GM04504 (cell line): ENCODE measurements at regions not wholly inside any gene's neighbourhood (a gene's known extent, or its start where the extent isn't known, plus 50 kb on each side); places are given as distances from the start of the nearest gene placed in this dataset.
"Not testable (repeated sequence)": the region's sequence is repeated elsewhere in the genome, so short reads cannot be mapped to it uniquely, and the experiment has no call there.

ENCODE experiments used
- DNase-seq: peaks from one replicate; pipeline ENCODE4 v3.0.0-alpha.2; 2012; ENCODE audit warnings: low read depth

DNA sequence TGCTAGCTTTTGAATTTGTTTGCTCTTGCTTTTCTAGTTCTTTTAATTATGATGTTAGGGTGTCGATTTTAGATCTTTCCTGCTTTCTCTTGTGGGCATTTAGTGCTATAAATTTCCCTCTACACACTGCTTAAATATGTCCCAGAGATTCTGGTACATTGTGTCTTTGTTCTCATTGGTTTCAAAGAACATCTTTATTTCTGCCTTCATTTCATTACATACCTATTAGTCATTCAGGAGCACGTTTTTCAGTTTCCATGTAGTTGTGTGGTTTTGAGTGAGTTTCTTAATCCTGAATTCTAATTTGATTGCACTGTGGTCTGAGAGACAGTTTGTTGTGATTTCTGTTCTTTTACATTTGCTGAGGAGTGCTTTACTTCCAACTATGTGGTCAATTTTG, 51.2 kb upstream of the MB21D2 start:
- DNase-seq, result not testable (repeated sequence)

DNA sequence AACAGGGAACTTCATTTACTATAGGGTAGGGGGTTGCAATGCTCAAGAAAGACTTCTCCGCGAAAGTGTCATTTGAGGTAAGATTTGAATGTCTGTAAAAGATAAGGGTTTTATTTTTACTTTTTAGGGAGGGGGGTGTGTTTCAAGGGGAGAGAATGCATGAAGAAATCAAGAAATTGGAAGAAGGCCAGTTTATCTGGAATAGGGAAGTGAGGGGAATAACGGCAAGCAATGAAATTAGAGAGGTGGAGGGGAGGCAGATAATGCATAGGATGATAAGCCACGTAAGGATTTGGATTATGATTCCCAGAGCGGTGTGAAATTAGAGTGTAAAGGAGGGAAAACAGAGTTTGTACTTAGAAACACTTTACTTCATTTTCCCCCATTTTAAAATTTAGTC, 63.0 kb upstream of the MB21D2 start:
- DNase-seq, result no peak

DNA sequence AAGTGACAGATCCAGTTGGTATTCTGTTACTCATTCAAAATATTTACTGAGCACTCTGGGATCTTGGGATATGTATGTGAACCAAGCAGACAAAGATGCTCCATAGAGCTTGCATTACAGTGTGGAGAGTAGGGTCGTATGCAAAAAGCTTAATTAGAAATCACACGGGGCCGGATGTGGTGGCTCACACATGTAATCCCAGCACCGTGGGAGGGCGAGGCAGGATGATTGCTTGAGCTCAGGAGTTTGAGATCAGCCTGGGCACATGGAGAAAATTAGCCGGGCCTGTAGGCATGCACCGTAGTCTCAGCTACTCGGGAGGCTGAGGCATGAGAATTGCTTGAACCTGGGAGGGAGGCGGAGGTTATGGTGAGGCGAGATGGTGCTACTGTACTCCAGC, 68.7 kb upstream of the MB21D2 start:
- no peak for DNase-seq

DNA sequence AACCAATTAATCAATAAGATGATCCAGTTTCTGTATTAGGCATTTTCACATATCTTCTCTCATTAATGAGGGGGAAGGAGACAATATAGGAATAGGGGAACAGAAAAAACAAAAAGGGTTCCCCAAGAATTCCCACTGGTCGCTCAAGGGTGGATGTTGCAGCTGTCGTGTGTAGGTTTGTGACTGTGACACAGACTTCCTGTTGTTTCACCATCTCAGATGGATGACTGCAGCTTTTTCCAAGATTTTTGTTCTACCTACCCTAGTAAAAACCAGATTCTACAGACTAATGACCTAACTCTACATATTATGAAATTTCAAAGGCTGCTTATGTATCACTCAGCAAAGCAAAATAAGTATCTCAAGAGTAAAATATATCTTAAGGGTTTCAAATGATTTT, 73.7 kb upstream of the MB21D2 start:
- DNase-seq, result no peak

DNA sequence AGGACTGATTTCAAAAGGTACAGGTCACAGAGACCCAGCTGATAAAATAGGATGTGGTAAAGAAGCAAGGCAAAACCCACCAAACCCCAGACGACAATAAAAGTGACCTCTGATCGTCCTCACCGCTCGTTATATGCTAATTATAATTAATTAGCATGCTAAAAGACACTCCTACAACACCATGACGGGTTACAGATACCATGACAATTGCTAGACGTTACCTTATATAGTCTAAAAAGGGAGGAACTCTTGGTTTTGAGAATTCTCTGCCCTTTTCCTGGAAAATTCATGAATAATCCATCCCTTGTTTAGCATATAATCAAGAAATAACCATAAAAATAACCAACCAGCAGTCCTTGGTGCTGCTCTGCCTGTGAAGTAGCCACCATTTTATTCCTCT, 74.7 kb upstream of the MB21D2 start:
- DNase-seq, result no peak

DNA sequence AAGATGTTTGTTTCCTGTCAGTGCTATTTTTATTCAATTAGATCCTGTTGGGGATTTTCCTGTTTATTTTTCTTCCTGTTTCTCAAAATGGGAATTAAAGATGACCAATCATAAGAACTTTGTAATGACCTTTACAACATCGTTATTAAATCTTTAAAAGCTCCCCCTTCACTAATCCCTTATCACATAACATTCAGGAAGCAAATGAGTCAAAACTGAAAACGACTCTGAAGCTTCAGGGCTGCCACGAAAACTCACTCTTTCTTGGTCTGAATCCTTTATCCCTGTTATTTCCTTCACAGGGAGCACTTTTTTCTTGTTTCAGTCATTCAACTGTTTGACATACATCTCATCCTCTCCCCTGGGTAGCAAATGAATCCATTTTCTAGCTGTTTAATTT, 75.8 kb upstream of the MB21D2 start:
- DNase-seq, result no peak

DNA sequence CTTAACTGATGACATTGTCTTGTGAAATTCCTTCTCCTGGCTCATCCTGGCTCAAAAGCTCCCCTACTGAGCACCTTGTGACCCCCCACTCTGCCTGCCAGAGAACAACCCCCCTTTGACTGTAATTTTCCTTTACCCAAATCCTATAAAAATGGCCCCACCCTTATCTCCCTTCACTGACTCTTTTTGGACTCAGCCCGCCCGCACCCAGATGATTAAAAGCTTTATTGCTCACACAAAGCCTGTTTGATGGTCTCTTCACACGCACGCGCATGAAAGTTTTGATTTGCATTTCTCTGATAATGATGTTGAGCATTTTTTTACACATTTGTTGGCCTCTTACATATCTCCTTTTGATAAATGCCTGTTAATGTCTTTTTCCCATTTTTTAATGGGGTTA, 83.5 kb upstream of the MB21D2 start:
- DNase-seq, result not testable (repeated sequence)

DNA sequence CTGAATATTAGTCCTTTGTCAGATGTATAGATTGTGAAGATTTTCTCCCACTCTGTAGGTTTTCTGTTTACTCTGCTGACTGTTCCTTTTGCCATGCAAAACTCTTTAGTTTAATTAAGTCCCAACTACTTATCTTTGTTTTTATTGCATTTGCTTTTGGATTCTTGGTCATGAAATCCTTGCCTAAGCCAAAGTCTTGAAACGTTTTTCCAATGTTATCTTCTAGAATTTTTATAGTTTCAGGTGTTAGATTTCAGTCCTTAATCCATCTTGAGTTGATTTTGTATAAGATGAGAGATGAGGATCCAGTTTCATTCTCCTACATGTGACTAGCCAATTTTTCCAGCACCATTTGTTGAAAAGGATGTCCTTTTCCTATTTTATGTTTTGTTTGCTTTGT, 86.0 kb upstream of the MB21D2 start:
- not testable (repeated sequence) for DNase-seq

DNA sequence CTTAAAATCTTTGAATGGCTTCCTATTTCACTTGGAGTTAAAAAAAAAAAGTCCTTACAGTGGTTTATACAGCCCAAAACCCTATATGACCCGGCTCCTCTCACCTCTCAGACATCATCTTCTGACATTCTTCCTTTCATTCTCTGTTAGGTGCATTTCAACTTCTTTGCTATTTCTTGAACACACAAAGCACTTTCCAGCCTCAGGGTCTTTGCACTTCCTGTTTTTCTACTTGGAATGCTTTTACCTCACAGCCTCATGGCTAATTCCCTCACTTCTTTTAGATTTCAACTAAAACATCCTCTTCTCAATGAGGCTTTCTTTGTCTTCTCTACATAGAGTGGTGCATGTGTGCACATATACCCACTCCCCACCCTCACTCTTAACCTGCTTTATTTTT, 91.0 kb upstream of the MB21D2 start:
- no peak for DNase-seq

DNA sequence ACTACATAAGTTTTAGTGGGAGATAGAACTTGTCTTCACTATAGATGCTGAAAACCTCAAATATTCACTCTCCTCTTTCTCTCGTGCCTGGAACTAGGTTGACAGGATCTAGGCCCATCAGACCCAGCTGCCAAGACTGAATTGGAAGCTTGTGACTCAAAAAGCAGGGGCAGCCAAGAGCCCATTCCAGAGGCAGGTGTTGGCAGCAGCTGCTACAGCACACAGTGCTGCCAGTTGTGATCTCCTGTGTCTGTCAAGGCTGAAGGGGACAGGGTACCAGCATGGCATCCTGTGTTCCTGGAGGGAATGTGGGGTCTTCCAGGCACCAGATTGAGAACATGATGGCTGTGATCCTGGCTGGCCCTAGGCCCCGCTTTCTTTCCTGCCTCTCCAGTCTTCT, 92.5 kb upstream of the MB21D2 start:
- no peak for DNase-seq

DNA sequence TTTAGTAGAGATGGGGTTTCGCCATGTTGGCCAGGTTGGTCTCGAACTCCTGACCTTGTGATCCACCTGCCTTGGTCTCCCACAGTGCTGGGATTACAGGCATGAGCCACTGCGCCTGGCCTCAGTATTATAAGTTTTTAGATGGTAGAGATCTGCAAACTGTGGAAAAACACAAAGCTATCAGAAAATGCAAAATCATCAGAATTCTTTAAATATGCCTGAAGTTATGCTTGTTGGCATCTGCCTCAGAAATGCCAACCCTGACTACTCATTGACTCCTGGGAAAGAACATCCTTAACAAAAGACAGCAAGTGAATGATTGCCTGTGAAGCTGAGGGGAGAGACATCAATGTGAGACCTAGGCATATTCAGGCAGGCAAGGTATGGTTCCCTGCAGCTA, 94.3 kb upstream of the MB21D2 start:
- DNase-seq, result no peak

DNA sequence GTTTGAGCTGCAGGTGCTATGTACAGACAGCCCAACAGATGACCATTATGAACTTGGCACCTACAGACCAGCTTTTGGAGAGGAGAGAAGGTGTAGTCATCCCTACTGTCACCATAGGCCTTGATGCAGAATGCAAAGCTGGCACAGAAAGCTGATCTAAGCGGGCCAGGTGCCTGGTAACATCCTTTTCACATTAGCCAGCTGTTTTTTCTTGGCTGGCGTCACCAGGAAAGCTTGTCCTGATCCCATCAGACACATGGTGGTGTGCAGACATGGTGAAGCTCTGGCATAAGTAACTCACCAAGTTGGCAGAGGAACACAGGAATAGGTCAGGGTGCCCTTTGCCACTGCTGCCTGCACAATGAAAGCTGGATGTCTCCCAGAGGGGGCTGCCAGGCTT, 97.2 kb upstream of the MB21D2 start:
- no peak for DNase-seq

DNA sequence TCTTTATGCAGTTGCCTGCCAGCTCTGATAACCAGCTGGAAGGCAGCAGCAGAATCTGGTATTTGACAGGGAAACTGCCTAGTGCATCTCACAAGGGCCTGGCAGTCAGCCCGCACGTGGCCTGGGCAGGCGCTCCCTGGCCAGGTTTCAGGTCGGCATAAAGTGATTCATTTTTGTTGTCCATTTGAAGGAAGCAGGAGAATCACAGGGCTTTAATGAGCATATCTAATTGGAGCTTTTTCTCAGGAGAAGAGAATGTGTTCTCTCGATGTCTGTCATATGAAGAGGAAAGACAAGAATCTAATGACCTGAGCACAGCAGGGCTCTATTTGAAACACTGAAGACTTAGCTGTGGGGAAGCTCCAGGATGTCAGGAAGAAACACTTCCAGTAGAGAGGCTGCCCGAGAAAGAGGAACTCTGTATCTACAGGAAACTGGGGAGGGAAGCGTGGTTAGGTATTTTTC, 98.8 kb upstream of the MB21D2 start:
- DNase-seq, result no peak

DNA sequence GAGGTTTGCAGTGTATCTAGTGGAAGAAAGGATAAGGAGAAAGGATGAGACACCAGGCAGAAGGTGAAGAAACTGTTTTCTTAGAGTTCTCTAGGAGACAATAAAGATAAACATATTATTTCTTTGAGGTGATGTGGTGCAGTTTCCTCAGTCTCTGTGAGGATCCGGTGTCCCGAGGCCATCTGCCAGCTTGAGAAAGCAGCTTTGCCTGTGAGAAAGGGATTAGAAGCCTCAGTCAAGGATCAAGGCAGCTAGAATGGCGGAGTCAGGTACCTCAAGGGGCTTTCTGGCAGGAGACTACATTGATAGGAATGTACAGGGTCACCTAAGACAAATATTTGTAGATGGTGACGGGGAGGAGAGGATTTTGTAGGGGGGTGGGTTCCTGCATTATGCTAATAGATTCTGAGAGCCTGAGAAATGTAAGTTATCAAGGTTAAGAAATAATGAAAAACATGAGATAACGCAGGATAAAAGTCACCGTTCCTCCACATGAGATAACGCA, 103.9 kb upstream of the MB21D2 start:
- DNase-seq, result no peak

DNA sequence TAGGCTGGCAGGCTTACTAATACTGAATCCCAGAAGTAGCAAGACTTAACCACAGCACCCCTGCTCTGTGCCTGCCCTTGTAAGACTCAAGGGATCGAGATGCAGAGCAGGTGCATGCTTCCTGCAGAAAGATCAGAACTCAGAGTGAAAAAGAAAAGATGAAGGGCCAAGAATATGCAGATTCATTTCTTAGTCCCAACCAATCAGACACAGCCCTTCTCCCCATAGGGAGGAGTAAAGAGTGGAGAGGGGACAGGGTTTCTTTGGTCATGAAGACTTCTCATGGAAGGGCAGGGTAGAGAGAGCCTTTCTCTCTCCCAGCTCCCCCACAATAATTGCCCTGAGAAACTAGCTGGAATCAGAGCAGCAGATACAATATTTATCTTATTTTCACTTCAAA, 105.6 kb upstream of the MB21D2 start:
- DNase-seq, result no peak

DNA sequence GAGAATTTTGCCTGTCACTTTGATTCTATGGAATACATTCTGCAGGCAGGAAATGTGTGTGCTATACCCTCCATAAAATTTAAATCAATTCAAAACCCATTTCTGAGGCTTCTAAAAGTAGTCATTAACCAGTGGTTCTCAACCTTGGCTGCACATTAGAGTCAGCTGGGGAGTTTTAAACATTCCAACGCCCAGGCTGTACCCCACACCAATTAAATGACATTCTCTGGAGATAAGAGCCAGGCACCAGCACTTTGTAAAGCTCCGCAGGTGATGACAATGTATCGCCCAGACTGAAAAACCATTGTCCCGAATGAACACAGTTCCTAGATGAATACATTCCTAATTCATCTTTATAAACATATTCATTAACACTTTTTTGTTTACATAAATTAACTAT, 110.6 kb upstream of the MB21D2 start:
- no peak for DNase-seq

DNA sequence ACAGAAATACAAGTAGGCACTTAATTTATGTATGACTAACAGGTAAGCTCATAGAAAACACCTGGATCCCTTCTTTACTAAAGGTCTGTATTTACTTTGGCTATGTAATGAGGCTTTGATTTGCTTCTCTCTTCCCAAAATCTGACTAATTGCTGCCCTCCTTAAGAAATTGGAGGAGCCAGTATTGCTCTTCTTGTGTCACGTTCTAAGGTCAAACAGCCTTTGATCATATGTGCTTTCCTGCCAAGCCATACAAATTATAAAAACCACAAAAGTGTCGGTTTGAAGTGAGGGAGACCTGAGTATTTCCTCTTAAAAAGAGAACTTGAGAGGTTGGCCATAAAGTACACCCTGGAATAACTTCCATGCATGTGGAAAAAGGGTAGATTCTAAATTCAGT, 112.1 kb upstream of the MB21D2 start:
- no peak for DNase-seq

DNA sequence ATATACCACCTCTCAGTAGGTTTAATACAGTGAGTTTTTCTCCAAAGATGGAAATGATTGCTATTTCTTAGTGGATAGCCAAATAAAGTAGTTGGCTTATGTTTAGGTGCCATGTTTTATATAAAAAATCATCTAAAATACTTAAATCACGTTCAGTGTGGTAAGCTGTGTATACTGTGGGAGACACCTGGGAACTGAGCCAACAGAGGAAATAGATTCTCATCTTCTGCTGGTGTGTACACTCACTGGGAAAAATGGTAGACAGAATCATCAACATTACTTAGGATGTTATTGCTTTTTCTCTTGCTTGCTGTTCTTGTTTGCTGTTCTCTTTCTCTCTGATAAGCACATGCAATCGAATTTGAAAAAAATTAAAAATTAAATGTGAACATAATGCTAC, 112.6 kb upstream of the MB21D2 start:
- DNase-seq, result no peak

DNA sequence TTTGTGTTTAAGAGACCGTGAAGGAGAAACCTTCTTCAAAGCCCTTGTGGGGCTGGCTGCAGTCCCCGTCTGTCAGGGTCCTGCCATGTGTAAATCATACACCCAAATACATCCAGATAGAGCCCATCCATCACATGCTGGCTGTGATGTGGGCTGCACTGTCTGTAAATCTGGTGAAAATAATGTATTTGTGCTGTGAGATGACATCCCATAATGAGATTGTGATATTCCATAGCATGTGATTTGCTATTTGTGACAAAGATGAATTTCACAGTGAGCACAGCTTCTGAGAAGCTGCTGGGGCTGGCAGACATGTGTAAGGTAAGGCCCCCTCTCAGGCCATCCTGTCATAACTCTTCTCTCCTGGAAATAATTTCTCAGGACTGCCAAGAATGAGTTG, 114.3 kb upstream of the MB21D2 start:
- DNase-seq, result no peak

DNA sequence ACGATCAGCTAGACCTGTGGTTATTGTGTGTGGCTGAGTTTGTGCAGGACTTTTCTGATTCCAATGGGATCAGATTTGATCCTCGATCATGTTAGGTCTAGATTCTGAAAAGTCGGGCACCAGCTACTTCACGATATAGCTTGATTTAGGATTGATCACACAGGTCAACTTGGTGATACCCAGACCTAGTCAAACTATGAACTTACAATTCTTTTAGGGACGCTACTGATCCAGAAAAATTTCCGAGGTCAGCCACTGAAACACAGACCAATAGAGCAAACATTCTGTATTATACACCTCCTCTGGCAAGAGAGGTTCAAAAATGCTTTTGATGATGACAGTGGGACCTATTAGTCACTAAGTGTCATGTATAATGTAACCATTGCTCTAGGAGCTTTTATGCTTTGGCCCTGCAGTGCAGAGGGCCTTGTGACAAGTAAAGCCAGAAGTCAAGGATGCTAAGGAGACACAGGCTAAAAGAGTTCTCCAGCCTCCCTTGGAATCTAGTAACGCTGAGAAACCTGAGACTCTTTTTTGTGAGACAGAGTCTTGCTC, 115.6 kb upstream of the MB21D2 start:
- DNase-seq, result no peak

DNA sequence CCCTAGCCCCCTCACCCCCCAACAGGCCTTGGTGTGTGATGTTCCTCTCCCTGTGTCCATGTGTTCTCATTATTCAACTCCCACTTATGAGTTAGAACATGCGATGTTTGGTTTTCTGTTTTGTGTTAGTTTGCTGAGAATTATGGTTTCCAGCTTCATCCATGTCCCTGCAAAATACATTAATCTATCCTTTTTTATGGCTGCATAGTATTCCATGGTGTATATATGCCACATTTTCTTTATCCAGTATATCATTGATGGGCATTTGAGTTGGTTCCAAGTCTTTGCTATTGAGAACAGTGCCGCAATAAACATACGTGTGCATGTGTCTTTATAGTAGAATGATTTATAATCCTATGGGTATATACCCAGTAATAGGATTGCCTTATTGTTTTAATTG, 120.2 kb upstream of the MB21D2 start:
- DNase-seq, result not testable (repeated sequence)

DNA sequence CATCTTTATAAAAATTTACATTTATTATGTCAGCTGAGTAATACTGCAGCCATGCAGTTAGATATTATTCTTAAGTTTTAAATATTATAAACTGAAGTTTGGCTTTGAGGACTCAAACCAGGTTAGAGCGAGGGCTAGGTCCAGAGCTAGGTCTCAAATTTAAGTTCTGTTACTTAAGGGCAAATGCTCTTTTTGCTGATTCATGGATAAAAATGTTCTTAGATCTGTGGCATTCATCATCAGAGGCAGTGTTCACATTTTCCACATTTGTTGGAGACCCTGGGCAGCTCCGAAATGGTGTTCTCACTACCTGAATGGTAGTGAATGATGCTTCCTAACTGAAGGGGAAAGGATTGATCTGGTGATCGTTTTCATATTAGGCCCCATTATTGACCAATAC, 121.4 kb upstream of the MB21D2 start:
- DNase-seq, result no peak

DNA sequence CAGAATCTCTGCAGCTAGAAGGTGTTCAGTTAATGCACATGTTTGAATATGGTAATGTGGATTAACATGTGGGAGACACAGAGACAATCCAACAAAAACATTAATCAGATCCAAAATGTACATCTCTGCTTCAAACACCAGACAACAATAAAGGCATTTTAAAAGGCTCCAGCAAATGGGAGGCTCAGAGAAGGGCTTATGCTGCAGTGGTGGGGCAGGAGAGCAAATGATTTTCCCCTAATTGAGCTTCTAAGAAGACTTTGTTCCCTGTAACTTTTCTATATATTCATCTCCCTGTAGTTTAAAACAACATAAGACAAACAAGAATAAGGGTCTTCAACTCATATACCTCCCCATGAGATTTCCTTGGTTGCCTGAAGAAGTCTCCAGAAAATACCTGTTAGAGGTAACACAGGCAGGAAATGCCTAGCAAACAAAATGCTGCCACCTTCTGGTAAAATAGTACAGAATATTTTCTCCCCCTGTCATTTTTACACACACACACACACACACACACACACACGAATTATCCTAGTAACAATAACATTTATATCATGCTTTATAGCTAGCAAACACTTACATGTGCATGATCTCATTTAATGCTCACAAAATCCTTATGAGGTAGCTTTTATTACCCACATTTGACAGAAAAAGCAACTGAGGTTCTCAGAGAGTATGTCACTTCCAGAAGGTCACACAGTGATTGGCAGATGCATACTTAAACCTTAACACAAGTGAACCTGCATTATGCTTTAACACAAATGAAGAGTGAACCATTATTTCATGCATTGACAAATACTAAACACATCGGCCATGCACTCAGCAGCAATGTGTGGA, 123.4 kb upstream of the MB21D2 start:
- peak; percentile 10 for DNase-seq

DNA sequence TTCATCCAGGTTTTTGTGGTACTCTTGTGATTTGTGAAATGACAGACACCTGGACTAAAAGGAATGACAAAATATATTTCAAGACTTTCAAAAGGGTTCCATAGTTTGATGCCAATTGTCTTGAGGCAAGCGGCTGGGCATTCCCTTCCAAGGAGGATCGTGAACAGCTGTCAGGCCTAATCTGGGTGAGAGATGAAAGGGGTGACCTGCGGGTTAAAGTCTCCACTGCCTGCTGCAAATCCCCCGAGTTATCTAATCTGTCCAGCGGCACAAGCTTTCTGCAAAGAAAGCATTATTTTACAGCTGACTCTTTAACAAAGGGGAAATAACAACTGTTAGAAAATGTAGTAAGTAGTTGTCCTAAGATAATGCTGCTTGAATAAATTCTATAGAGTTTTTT, 128.7 kb upstream of the MB21D2 start:
- DNase-seq, result no peak
